ACHN (cell line): ENCODE measurements at regions not wholly inside any gene's neighbourhood (a gene's known extent, or its start where the extent isn't known, plus 50 kb on each side); places are given as distances from the start of the nearest gene placed in this dataset.

Source experiments
- DNase-seq: peaks from one replicate; pipeline ENCODE4 v3.0.0-alpha.2; 2015
- in situ Hi-C: cut with HindIII; loops from 2 replicates; pipeline ENCODE4 v1.10.0; 2017; ENCODE audit warnings: low sequenced_read_pairs, low pct_ligation_motif_present, low pct_unique_long_range_greater_than_20kb

DNA sequence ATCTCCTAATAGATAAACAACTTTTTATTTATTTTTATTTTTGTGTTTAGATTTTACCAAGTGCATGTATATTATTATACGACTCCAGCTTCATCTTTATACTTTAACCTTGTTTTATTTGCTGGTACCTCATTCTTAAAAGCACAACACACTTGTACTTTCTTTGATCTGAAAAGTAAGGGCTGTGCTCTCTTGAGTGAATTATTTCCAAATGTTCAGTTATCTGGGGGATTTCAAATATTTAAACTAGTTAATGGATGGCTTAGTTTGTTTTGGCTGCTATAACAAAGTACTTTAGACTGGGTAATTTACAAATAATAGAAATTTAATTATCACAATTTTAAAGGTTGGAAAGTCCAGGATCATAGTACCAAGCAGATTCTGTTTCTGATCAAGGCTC lies 1148.2 kb upstream of the PCDH9 start:
- DNase-seq, result no peak
- in situ Hi-C loops, result no loop called here

DNA sequence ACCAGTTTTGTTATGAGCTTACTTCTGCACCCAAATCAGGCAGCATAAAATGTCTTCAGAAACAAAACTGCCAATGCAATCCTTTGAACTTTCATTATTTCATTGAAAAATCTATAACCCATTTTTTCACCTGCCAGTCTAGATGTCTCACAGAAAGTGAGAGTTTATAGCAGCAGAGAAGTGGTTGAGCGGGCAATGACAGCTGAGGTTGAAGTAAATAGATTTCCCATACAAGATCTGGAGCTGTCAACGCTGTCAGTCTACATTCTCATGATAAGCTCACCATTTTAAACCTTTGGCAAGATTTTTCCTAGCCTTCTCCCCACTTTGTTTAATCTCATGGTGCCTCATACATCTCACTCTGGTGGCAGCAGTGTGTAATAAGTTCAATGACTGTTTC lies 1144.9 kb upstream of the PCDH9 start:
- in situ Hi-C loops, result no loop called here
- no peak for DNase-seq

GRCh38 chr13:68369739-68370138 lies 1139.6 kb upstream of the PCDH9 start:
- in situ Hi-C loops, result no loop called here
- peak; percentile 10 for DNase-seq

DNA sequence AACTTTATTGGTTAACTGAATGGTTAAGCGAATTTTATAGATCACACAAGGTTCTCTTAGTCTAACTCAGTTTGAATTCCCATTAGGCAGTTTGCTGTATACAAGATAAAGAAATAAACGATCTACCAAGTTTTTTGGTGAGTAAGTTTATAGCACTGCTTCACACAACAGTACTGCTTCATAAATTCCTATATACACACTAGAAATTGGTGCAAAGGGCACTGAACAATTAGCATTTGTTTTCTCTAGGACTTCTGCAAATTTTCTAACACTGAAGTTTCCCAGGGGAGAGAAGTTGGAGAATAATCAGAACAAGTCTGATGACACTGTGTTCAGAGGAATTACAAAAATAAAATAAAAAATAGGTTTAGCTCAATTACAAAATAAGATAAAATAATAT lies 1138.8 kb upstream of the PCDH9 start:
- in situ Hi-C loops, result no loop called here
- no peak for DNase-seq

- in situ Hi-C loops, result no loop called here
- DNase-seq, result no peak
These were observed 1129.0 kb upstream of the PCDH9 start for GRCh38 chr13:68359105-68359504.

GRCh38 chr13:68358294-68358705 lies 1128.2 kb upstream of the PCDH9 start:
- no peak for DNase-seq
- in situ Hi-C loops, result no loop called here

GRCh38 chr13:68350554-68350953 lies 1120.4 kb upstream of the PCDH9 start:
- no peak for DNase-seq
- in situ Hi-C loops, result no loop called here

DNA sequence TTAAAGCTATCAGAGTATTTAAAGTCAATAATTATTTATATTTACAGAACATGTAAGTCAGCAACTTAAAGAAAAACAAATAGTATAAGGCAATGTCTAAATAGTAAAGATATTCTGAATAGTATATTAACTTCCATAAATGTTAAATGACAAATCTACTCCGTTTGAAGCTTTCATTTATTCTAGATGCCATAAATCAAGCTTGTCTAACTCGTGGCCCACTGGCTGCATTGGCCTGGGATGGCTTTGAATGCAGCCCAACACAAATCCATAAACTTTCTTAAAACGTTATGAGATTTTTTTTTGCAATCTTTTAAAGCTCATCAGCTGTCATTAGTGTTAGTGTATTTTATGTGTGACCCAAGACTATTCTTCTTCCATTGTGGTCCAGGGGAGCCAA lies 1117.1 kb upstream of the PCDH9 start:
- no peak for DNase-seq
- in situ Hi-C loops, result no loop called here

DNA sequence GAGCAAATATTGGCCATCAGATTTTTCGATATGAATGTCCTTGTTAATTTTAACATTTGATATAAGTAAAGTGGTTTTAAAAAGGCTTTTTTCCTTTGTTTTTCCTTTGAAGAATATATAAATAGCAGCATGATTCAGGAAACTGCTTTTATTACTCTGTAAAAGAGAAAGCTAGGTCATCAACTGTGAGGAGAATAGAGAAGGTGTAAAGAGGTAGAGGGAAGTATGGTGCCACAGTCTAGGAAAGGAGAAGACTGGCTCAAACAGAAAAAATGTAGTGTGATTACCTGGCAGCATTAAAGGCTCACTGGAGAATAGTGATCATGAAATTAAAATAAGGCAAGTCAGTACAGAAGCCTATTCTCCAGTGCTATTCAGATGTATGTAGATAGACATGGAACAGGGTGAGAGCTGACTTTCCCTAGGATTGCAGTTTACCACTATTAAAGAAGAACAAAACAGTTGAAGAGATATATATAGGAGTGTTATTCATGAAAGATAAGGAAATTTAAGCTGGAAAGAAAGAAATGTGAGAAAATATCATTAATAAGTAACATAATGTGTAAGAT lies 1115.9 kb upstream of the PCDH9 start:
- in situ Hi-C loops, result no loop called here
- DNase-seq, result no peak

GRCh38 chr13:68323124-68323523 lies 1093.0 kb upstream of the PCDH9 start:
- no peak for DNase-seq
- in situ Hi-C loops, result no loop called here

DNA sequence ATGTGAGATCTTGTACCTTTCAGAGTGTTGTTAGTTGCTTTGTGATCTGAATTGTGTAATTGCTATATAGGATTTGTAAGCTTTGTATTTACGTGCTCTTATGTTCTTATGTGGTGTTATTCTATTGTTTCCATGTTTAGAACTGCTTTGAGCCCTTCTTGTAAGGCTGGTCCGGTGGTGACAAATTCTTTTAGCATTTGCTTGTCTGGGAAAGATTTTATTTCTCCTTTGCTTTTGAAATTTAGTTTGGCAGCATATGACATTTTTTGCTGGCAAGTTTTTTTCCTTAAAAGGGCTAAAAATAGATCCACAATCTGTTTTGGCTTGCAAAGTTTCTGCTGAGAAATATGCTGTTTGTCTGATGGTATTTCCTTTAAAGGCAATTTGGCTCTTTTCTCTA lies 1089.2 kb upstream of the PCDH9 start:
- DNase-seq, result no peak
- in situ Hi-C loops, result no loop called here

GRCh38 chr13:68304286-68304893 lies 1074.3 kb upstream of the PCDH9 start:
- peak; percentile 29 for DNase-seq
- in situ Hi-C loops, result no loop called here

- no peak for DNase-seq
- in situ Hi-C loops, result no loop called here
These were observed 1063.5 kb upstream of the PCDH9 start for GRCh38 chr13:68293631-68294030.

- no peak for DNase-seq
- in situ Hi-C loops, result no loop called here
These were observed 1062.5 kb upstream of the PCDH9 start for GRCh38 chr13:68292601-68293000.

- in situ Hi-C loops, result no loop called here
- no peak for DNase-seq
These were observed 1061.5 kb upstream of the PCDH9 start for GRCh38 chr13:68291595-68291994.

DNA sequence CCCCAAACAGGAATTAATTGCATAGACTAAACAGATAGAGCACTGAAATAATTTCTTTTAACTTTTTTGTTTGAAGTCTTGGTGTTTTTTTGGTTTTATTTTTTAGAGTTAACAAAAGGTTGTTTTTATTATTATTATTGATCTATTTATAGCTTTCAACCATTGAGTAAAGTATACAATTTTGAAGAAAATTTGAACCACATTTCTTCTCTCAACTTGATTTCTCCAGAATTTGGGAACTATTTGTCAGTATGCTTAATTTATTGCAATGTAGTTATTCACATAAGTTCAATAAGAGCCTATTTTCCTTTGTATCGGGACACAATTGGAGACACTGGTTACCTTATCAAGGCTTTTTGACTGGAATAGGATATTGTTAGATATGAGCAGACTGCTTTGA lies 1045.6 kb upstream of the PCDH9 start:
- no peak for DNase-seq
- in situ Hi-C loops, result no loop called here

GRCh38 chr13:68272652-68273051 lies 1042.5 kb upstream of the PCDH9 start:
- in situ Hi-C loops, result no loop called here
- DNase-seq, result no peak

GRCh38 chr13:68264692-68265091 lies 1034.6 kb upstream of the PCDH9 start:
- in situ Hi-C loops, result no loop called here
- DNase-seq, result no peak

GRCh38 chr13:68261105-68261504 lies 1031.0 kb upstream of the PCDH9 start:
- peak; percentile 2 for DNase-seq
- in situ Hi-C loops, result no loop called here

DNA sequence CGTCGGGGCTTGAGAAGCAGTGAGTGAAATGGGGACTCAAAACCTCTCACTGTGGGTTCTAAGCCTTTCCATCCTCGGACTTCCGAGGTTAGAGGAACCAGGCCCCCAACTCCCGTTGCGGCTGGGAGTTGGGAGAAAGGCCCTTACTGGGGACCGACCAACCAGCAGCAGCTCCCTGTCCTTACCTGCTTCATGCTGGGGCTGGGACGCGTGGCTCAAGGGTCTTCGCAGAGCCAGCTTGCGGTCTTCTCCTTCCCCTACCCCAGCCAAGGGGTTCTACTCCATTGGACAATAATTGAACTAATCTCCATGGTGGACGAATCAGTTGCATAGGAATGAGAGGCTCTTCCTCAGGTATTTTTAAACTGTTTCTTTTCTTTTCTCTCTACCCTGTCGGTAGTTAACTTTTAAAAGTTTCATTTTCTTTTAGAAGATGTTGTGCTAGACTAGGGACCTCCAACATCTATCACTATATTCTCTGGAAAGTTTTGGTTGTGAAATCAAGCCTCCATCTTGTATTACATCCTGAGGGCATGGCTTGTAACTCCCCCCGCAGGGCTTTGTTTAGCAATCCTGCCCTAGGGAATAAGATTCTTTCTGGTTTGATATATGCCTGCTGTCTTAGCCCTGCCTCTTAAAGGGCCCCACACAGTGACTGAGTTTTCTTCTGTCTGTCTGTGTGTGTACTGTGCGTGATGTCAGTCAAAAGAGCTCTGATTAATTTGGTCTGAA lies 1027.1 kb upstream of the PCDH9 start:
- no peak for DNase-seq
- in situ Hi-C loops, result no loop called here
